ENCODE measurements at regions not wholly inside any gene's neighbourhood (a gene's known extent, or its start where the extent isn't known, plus 50 kb on each side); places are given as distances from the start of the nearest gene placed in this dataset.

- CTCF ChIA-PET: no interaction called here
- POLR2A ChIA-PET (ENCODE audit: low non-redundant PET): no interaction called here
- H3K27ac ChIP-seq: peak overlapping the region; percentile 52
Observed at GRCh38 chr9:683509-684021, 157.9 kb upstream of the DMRT1 start.

GRCh38 chr9:684054-684890 is 157.2 kb upstream of the DMRT1 start:
- TF ChIP-seq CTCF (conservative IDR thresholded peaks at IDR 0.05; ENCODE audit: low read depth): no peak
- peak overlapping the region; percentile 52 for H3K27ac ChIP-seq
- ChIA-PET CTCF (no interaction called here), POLR2A (ENCODE audit: low non-redundant PET) (no interaction called here)
- peak; percentile 55 for DNase-seq (ENCODE audit: low spot score)

More at GRCh38 chr9:683509-684021, 157.9 kb upstream of the DMRT1 start:
- no peak for TF ChIP-seq CTCF (conservative IDR thresholded peaks at IDR 0.05; ENCODE audit: low read depth)
- DNase-seq (ENCODE audit: low spot score): no peak

GRCh38 chr9:684941-685340 is 156.6 kb upstream of the DMRT1 start:
- no peak for DNase-seq (ENCODE audit: low spot score)
- TF ChIP-seq CTCF (conservative IDR thresholded peaks at IDR 0.05; ENCODE audit: low read depth): no peak
- ChIA-PET CTCF (no interaction called here), POLR2A (ENCODE audit: low non-redundant PET) (no interaction called here)
- no peak overlapping the region for H3K27ac ChIP-seq

- H3K27ac ChIP-seq: peak overlapping the region; percentile 85
- peak; percentile 61 for DNase-seq (ENCODE audit: low spot score)
- no peak for TF ChIP-seq CTCF (conservative IDR thresholded peaks at IDR 0.05; ENCODE audit: low read depth)
- ChIA-PET POLR2A (ENCODE audit: low non-redundant PET) (no interaction called here), CTCF (no interaction called here)
Observed at GRCh38 chr9:686321-686813, 155.1 kb upstream of the DMRT1 start.

GRCh38 chr9:687034-687785 is 154.3 kb upstream of the DMRT1 start:
- DNase-seq (ENCODE audit: low spot score): no peak
- no peak for TF ChIP-seq CTCF (conservative IDR thresholded peaks at IDR 0.05; ENCODE audit: low read depth)
- ChIA-PET CTCF (no interaction called here), POLR2A (ENCODE audit: low non-redundant PET) (no interaction called here)
- peak overlapping the region; percentile 85 for H3K27ac ChIP-seq

GRCh38 chr9:687994-688393 is 153.5 kb upstream of the DMRT1 start:
- CTCF ChIA-PET: no interaction called here
- DNase-seq (ENCODE audit: low spot score): no peak
- peak overlapping the region; percentile 30 for H3K27ac ChIP-seq
- TF ChIP-seq CTCF (conservative IDR thresholded peaks at IDR 0.05; ENCODE audit: low read depth): no peak
- POLR2A ChIA-PET (ENCODE audit: low non-redundant PET): no interaction called here
